MV-4-11 (cell line): ENCODE measurements at regions not wholly inside any gene's neighbourhood (a gene's known extent, or its start where the extent isn't known, plus 50 kb on each side); places are given as distances from the start of the nearest gene placed in this dataset.
"Not testable (repeated sequence)": the region's sequence is repeated elsewhere in the genome, so short reads cannot be mapped to it uniquely, and the experiment has no call there.

Experiments used
- DNase-seq: peaks from one replicate; lab custom pipeline; 2025; lab: John Stamatoyannopoulos, UW

DNA sequence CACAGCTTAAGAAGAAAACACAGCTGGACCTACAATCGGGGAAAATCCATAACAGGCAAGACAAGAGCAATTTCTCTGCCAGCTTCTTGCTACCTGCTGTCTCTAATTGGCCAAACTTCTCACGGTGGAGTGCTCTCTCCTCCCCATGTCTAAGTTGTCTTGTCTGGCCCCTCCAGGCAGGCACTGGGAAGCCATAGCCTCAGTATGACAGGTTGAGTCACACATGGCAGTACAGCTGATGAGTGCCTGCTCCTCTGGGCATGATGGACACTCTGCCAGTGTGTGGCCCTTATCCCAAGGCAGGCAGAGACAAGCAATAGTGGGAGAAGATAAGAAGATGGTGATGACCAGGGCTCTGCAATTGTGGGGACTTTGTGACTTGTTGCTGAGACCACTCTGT is 551.8 kb downstream of the DIPK2A start:
- no peak for DNase-seq

DNA sequence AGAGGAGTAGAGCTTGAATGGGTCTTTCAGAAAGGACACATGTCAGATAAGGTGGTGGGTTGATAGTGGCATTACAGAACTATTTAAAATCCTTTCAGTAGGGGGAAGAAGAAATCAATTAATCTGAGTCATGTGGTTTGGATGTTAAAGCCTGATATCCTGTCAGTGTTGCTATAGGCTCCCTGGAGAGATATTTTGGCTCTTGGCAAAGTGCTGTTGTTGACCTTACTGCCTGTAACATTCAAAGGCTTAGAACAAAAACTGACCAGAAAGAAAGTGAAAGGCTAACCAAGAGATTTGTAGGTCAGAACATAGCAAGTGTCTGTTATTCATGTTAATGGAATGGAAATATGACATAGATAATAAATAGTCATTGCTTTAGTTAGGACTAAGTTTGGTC is 552.9 kb downstream of the DIPK2A start:
- no peak for DNase-seq

DNA sequence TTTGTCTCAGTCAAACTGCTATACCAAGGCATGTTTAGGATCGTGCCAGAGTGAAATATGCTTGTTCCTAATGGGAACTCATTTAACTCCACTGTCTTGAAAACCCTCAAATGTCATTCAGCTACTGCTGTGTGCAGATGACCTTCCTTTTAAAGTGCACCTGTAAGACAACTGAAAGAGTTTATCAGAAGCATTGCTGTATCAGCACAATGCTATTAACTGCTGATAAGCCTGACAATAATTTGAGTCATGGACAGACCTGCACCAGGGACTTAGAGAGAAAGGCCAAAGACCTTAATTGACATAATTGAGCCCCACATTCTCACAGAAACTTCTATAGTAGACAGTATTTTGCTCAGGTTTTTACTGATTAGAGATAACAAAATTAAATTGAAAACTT is 557.9 kb downstream of the DIPK2A start:
- DNase-seq = no peak

DNA sequence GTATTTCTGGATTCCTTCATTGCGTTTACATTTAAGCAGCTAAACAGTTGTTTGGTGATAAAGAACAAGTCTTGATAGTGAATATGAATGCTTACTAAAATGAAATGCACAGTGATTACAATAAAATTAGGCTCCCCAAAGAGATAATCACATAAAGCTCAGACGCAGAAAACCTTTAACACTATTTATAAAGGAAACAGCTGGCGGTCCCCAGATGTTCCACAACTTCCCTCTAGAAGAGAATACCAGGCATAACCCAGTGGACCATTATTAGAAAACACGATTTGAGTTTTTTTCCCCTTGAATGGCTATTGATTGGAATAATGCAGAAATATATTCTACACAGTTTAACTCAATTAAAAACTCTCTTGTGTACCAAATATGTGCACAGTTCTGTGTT is 573.2 kb downstream of the DIPK2A start:
- DNase-seq = no peak

DNA sequence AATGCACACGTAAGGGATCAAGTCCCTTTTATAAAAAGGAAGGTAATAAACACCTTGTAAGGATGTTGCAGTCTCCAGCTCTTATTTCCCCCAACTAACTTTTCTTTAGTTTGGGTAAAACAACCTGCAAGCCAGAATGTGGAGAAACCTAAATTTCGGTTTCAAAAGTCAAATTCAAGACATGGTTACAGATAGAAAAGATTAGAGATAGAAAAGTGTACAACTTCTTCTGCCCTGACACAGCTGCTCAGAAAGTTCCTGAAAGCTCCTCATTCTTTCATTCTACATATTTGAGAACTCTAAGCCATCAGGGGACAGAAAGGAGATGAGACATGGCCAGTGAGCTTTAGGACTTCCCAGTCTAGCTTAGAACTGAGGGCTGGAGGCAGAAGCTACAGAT is 574.9 kb downstream of the DIPK2A start:
- DNase-seq = no peak

DNA sequence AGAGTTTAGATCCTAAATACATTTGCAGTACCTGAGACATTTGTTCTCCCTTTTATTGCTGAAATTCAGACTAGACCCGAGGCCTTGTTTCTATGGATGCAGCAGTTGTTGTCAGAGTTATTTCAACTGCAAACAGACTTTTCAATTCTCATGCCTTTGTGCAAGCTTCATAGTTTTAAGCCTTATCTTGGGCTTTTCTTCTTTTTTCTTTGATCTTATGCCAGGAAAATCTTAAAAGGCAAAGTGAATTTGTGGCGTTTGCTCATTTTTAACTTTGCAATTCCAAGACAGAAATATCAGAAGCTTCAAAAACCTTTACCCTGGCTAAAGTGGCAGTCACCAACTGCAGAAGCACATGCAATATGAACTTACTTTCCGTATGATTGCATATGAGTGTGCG is 576.7 kb downstream of the DIPK2A start:
- no peak for DNase-seq

DNA sequence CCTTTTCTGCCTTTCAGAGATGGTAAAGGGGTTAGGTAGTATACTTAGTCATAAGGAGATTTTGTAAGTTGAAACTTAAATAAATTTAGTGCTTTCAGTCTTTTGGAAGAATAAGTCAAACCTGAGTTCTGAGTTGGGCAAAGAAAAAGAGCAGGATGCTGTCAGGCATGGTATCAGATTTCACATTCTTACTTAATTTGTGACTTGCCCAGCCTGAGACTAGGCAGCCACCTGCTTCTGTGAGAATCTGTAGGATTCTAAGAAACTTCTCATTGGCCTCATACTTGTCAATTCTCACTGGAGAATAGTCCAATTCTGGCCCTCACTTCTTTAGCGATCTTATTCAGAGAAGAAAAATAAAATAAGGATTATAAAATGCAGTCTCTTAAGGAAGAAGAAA is 577.5 kb downstream of the DIPK2A start:
- no peak for DNase-seq

DNA sequence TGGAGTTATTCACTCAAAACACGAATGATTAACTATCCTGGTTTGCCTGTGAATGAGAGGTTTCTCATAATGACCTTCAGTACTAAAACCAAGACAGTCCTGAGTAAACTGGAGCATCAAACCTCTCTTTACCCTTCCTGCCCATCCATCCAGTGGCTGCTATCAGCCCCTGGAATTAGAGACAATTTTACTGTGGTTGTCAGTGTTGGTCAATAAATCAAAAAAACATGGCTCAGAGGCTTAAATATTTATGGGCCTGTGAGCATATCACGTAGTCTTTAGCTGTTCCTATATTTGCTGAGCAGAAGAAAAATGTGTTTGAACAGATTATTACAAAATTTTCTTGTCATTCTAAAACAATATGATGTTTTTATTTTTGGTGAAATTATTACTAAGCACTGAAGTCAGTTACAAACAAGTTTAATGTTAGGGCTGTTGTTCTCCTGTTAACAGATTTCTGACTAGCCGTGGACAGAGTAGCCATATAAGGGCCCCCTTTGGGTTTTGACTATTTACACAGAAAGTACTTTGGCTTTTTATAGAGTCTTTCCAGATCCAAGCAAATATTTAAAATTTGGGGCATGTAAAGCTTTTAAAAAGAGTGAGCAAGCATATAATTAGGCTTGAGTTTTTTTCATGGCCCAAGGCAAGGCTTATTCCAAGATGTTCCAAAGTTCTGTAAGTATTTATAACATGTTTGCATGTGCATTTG is 580.9 kb downstream of the DIPK2A start:
- DNase-seq = no peak

DNA sequence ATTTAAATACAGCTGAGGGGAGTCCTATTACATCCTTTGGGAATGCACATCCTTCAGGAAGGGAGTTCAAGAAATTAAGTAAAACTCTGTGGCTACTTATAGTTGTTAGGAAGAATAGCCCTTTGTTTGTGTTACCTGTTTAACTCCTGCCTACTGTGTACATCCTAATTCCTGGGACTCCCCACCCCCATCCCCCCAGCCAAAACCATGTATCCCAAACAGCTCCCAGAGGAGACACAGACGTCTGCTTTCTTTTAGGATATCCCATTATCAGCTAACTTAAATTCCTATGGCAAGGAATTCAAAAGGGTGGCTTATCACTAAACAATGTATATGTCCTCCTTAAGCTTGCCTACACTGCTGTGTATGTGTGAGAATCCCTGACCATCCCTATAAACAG is 581.7 kb downstream of the DIPK2A start:
- DNase-seq = no peak

DNA sequence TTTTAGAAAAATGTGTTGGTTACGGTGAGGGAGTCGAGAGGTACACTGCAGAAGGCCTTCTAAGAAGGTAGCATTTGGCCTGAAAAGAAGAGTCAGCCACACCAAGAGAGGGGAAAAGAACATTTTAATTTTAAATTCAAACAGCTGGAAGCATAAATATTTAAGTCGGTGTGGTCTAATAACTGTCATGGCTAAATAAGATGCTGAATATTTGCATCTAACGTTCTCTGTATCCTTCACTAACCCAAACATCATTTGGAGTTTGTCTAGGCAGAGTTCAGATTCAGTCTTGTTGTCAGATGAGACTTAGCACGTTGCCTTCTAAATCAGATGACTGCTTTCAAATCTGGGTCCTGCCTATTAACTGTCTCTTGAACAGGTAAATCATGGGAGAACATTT is 583.3 kb downstream of the DIPK2A start:
- no peak for DNase-seq

DNA sequence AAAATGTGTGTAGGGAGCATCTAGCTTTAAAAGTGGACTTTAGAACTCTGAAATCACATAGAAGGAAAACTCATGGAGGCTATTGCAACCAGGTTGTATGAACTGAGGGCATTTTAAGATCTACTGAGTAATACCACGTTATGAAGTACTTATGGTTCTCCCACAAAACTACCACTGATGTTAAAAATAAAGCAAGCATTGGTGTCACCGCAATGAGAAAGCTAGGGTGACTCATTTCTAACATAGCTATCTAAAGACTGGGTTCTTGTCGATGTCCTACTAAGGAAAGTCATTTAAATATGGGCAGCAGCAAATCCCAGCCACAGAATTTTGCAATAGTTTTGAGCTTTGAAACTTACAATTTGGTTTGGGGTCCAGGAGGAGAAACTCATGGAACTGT is 584.8 kb downstream of the DIPK2A start:
- DNase-seq = peak; percentile 98

DNA sequence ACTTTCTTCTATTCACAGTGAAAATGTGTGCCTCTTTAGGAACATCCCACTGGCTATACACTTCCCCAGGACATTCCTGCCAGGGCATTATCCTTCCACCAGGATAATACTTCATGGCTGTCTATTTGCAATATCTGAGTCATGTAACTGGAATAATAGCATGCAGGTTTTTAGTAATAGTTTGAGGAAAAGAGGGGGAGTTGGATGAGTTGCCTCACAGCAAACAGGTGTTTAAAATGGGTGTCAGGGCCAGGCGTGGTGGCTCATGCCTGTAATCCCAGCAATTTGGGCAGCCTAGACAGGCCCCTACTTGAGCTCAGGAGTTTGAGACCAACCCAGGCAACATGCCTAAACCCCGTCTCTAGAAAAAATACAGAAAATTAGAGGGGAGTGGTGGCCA is 585.9 kb downstream of the DIPK2A start:
- DNase-seq = no peak

DNA sequence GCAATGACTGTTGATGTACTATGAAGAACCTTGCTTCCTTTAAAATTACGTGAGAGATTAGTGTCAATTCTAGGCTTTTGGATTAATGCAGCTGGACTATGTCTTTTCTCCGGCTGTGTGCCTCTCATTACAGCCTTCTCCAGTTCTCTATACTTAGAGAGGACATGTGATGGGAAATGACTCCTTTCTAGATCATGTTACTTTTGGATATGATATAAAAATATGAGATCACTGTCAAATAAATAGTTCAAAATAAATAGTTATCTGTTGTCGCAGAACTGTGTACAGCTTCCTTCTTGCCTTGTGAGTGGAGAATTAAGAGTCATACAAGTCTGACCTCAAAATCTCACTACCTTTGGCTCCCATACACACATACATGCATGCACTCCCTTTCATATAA is 592.4 kb downstream of the DIPK2A start:
- DNase-seq = no peak

DNA sequence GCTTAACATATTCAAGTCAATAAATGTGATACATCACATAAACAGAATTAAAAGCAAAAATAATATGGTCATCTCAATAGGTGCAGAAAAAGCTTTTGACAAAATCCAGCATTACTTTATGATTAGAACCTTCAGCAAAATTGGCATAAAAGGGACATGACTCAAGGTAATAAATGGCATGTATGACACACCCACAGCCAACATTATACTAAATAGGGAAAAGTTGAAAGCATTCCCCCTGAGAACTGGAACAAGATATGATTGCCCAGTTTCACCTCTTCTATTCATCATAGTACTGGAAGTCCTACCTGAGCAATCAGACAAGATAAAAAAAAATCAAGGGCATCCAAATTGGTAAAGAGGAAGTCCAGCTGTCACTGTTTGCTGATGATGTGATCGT is 594.7 kb downstream of the DIPK2A start:
- DNase-seq = no peak

DNA sequence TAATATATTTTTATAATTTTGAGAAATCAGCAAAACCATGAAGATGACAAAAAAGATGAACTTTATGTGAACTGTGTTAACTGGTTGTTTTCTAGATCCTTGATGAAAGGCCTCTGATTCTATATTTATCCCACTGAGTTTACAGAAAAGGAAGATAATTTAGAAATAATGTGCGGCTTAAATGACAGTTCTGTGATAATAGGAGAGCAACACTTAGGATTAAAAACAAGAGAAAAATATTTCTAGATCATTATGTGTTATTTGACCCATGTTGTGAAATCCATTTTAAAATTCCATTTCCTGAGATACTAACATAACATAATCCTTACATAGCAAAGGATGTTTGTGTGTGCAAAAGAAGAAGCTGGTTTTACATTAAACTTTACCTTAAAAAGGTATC is 598.0 kb downstream of the DIPK2A start:
- no peak for DNase-seq

DNA sequence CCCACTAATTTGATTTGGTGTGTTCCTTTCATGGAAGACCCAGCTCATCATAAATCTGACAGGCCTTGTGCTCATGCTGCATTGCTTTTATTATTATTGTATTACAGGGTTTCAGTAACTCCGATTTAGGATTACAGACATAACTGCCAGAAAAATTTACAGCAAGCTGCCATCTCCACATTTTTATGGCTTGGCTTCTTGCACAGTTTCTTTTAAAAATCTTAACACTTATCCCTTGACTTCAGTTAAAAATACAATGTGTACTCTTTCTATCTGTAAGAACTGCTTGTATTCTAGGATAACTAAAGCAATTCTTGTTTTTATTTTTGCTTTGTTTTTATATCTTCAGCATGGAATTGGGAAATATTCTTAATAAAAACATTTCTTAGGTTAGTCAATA is 612.2 kb downstream of the DIPK2A start:
- no peak for DNase-seq

DNA sequence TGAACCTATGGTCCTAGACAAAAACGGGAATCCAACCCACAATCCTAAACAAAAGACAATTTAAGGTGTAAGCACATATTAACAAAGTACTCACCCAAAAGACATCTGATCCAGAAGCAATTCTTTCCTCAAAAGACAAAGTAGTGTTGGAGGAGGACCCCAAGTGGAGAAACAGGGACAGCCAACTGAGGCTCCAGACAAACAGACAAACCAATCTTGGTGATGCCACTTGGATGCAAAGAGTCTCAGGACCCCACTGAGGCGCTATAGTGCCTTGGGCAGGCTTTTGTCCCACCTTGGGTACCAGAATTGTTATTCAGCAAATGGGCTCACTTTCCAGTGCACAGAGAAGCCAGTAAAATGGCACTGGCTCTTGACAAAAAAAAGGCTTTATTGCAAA is 613.8 kb downstream of the DIPK2A start:
- DNase-seq = no peak

DNA sequence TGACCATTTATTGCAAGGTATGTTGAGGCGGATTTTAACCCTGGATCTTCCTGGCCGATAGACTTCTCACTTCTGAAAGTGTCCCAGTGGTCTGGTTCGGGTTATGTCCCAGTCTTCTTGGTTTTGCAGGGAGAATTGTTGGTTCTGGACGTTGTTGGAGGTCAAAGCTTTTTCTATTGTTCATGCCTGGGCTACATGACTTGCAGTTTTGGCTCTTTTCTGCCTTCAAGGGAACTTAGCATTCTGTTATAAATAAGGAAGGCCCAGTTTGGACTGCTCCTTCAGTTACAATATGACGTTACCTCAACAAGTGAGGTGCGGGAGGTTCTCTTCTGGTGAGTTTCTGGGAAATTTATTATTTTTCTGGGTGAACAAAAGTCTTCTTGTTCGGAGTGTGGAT is 614.3 kb downstream of the DIPK2A start:
- no peak for DNase-seq

DNA sequence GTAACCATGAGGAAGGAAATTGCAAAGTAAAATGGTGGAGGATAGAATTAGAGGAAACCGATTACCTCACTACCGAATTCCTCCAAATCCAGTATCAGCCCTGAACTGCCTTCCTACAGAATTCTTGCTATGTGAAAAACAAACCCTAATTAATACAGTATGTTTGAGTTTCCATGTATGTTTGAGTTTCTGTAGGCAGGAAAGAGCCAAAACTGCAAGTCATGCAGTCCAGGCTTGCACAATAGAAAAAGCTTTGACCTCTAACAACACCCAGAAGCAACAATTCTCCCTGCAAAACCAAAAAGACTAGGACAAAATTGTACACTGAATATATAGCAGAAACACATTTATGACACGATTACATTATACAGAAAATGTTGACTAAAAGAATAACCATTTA is 614.8 kb downstream of the DIPK2A start:
- DNase-seq = peak; percentile 36

DNA sequence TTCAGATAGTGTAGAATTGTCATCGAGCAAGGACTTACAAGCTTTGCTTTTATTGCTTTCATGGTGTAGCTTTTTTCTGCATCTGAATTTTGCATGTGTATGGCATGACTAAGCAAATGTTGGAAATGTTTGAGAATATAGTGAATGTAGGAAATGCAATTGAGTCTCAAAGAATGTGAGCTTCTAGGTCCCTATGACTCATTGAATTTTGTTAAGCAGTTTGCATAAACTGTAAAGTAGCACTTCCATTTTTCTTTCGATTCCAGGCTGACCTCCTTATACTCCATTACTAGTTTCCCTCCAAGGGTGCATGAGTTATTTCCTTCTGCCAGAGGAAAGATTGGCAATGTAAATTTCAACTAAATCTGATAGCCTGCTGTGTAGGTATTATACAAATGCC is 619.2 kb downstream of the DIPK2A start:
- peak; percentile 72 for DNase-seq

DNA sequence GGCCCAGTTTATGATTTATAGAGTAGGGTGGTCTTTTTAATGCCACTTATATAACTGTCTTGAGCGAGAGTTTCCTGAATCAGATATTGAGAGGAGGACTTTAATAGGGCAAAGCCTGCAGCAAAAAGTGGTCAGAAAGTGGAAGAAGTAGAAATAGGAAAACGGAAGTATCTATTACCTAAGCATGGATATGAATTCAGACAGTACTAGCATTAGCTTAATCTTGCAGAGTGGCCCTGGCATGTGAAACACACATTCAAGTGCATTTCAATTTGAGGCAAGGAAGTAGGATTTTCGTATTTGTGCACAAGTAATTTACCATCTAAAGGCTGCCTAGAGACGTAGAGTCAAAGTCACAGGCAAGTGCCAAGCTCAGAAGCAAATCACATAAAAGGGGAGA is 622.3 kb downstream of the DIPK2A start:
- DNase-seq = peak; percentile 84

DNA sequence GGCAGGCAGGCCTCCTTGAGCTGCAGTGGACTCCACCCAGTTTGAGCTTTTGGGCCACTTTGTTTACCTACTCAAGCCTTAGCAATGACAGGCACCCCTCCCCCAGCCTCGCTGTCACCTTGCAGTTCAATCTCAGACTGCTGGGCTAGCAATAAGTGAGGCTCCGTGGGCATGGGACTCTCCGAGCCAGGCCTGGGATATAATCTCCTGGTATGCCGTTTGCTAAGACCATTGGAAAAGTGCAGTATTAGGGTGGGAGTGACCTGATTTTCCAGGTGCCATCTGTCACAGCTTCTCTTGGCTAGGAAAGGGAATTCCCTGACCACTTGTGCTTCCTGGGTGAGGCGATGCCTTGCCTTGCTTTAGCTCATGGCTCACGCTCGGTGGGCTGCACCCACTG is 648.6 kb downstream of the DIPK2A start:
- DNase-seq = not testable (repeated sequence)

DNA sequence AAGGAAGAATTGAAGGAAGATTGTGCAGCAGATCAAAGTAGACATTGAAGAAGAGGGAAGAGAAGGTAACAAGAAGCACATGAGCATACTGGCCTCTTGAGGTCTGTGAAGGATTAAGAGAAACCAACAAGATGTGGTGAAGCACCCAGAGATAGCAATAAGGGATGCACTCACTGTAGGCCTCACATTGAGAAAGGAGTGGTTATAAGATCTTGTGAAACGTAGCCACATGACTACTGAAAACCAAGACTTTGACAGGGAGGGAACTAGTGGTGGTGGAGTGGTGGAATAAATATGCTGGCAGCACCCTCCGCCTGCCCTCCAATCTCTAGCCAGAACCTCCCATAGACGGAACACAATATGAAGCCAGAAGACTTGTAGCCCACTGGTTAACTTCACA is 651.2 kb downstream of the DIPK2A start:
- peak; percentile 99 for DNase-seq

DNA sequence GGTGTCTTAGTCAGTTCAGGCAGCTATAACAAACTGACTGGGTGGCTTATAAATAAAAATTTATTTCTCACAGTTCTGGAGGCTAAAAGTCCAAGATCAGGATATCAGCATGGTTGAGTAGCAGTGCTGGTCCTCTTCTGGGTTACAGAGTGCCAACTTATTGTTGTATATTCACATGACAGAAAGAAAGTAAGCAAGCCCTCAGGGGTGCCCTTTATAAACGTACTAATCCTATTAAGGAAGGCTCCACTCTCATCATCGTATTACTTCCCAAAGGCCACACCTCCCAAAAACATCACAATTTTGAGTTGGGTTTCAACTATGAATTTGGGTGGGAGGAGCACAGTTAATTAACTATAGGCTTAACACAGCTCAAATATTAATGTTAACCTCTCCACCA is 653.0 kb downstream of the DIPK2A start:
- no peak for DNase-seq

DNA sequence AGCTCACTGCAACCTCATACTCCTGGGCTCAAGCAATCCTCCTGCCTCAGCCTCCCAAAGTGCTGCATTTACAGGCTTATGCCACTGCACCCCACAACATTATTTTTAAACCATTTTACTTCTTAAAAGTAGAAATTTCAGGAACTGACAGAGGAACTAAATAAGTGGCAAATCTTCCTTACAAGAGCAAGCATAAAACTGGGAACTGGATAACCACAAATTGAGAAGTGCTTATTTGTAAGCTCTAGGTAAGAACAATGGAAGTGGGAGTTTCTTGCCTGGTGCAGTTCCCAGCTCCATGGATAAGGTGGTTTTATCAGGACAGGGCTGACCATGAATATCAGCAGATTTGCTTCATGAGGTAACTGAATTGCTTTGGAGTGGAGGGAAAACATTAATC is 655.2 kb downstream of the DIPK2A start:
- DNase-seq = peak; percentile 79
